ENCODE measurements at regions not wholly inside any gene's neighbourhood (a gene's known extent, or its start where the extent isn't known, plus 50 kb on each side); places are given as distances from the start of the nearest gene placed in this dataset.

- Histone ChIP-seq H2AK9ac (replicated peaks; ENCODE audit: low read depth, low read length, poor library complexity) (no peak overlapping the region), H3K14ac (replicated peaks; ENCODE audit: low read depth, low read length) (no peak overlapping the region), H4K91ac (ENCODE audit: insufficient read depth, low read depth, low read length) (no peak overlapping the region), H3K9me1 (ENCODE audit: insufficient read depth, low read length) (no peaks in the 10 kb centered on the region), H3K36me3 (ENCODE audit: control insufficient read depth, insufficient read depth, low read length) (no peaks in the 10 kb centered on the region), H3K9me3 (ENCODE audit: control insufficient read depth, insufficient read depth, low read length) (peaks cover 8% of the 10 kb centered on the region), H3K23ac (ENCODE audit: low read depth, low read length) (no peak overlapping the region), H4K5ac (ENCODE audit: low read depth, low read length) (no peak overlapping the region), H3K4me1 (ENCODE audit: control insufficient read depth, insufficient read depth, low read length) (no peaks in the 10 kb centered on the region), H3K27me3 (ENCODE audit: control insufficient read depth, insufficient read depth, low read length) (no peaks in the 10 kb centered on the region), H2AFZ (replicated peaks; ENCODE audit: low read length, poor library complexity) (no peak overlapping the region), H2AK5ac (ENCODE audit: low read depth, low read length) (no peak overlapping the region), H3K56ac (ENCODE audit: extremely low read depth, insufficient read depth, low read length) (no peak overlapping the region), H2BK20ac (ENCODE audit: low read depth, low read length) (no peak overlapping the region), H3K4me2 (ENCODE audit: low read depth, low read length) (no peak overlapping the region), H2BK120ac (ENCODE audit: low read depth, low read length) (no peak overlapping the region), H3K27ac (ENCODE audit: insufficient read depth, low read length) (no peak overlapping the region), H3K4me3 (ENCODE audit: insufficient read depth, low read depth, low read length) (no peak overlapping the region), H3K4ac (ENCODE audit: low read depth, low read length) (no peak overlapping the region), H3K9ac (ENCODE audit: low read depth, low read length) (no peak overlapping the region), H4K8ac (ENCODE audit: low read depth in 2 of 2, low read length in 2 of 2) (no peak overlapping the region), H4K20me1 (ENCODE audit: insufficient read depth, low read length) (no peaks in the 10 kb centered on the region), H2BK15ac (ENCODE audit: low read depth, low read length) (no peak overlapping the region), H3K18ac (ENCODE audit: low read depth, low read length) (no peak overlapping the region), H2BK5ac (ENCODE audit: low read depth, low read length, poor library complexity, severe bottlenecking) (no peak overlapping the region), H3K79me1 (ENCODE audit: low read depth in 1 of 2, low read length in 2 of 2) (no peaks in the 10 kb centered on the region)
- DNase-seq (no peak), ATAC-seq (ENCODE audit: low read depth) (no peak)
- peak; percentile 71 for TF ChIP-seq MAFK (IDR thresholded peaks at IDR 0.05; ENCODE audit: low read depth, low read length)
- TF ChIP-seq, protein P1, sequence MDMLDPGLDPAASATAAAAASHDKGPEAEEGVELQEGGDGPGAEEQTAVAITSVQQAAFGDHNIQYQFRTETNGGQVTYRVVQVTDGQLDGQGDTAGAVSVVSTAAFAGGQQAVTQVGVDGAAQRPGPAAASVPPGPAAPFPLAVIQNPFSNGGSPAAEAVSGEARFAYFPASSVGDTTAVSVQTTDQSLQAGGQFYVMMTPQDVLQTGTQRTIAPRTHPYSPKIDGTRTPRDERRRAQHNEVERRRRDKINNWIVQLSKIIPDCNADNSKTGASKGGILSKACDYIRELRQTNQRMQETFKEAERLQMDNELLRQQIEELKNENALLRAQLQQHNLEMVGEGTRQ (IDR thresholded peaks at IDR 0.05; ENCODE audit: low read depth, low read length): no peak
- ChIA-PET CTCF (no interaction called here), POLR2A (ENCODE audit: unreplicated experiment) (no interaction called here)
- intact Hi-C loops (cut with micrococcal nuclease) (no loop called here), dilution Hi-C loops (cut with HindIII; ENCODE audit: low sequenced_read_pairs, unreplicated experiment) (no loop called here), in situ Hi-C loops (cut with MboI; ENCODE audit: low sequenced_read_pairs) (no loop called here)
- WGBS, 2 experiments (ENCODE audit: extremely low coverage in 2 of 2, insufficient read length in 1 of 2): no CpG with 5 or more reads among the region's 2 CpGs
- BruUV-seq (replicated peaks): no TSS peak
Measured at GRCh38 chr14:98571104-98571503, 700.9 kb downstream of the BCL11B start.

Measured in IMR-90 (cell line).